ENCODE measurements at regions not wholly inside any gene's neighbourhood (a gene's known extent, or its start where the extent isn't known, plus 50 kb on each side); places are given as distances from the start of the nearest gene placed in this dataset.

GRCh38 chr13:24023073-24023472 lies 125.8 kb upstream of the C1QTNF9B start:
- ATAC-seq (ENCODE audit: low FRiP score in 2 of 2) = no peak
- 93 to 95% methylated on average over 1 of the region's 1 CpG for WGBS, 2 donors

DNA sequence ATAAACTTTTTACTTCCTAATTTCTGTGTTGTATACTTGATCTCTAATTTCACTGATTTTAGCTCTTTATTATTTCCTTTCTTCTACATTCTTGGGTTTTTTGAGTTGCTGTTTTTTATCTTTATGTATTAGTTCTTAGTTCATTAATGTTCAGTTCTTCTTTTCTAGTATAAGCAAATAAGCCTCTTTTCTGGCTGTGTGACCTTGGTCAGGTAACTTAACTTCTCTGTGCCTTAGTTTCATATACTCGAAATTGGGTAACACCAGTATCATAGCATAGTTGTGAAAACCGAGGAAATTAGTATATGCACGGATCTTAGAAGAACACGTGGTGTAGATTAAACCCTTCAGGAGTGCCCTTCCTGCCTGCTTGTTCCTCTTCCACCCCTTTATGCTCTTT lies 130.2 kb upstream of the C1QTNF9B start:
- Histone ChIP-seq H3K27ac (no peak overlapping the region), H3K4me1 (peaks cover 0 to 6% (median 1%) of the 10 kb centered on the region in 4 donors), H3K4me3 (no peak overlapping the region), H3K9me3 (no peaks in the 10 kb centered on the region), H3K36me3 (no peaks in the 10 kb centered on the region), H3K27me3 (no peaks in the 10 kb centered on the region)
- no peak for ATAC-seq (ENCODE audit: low FRiP score in 2 of 2)
- TF ChIP-seq, protein P1, sequence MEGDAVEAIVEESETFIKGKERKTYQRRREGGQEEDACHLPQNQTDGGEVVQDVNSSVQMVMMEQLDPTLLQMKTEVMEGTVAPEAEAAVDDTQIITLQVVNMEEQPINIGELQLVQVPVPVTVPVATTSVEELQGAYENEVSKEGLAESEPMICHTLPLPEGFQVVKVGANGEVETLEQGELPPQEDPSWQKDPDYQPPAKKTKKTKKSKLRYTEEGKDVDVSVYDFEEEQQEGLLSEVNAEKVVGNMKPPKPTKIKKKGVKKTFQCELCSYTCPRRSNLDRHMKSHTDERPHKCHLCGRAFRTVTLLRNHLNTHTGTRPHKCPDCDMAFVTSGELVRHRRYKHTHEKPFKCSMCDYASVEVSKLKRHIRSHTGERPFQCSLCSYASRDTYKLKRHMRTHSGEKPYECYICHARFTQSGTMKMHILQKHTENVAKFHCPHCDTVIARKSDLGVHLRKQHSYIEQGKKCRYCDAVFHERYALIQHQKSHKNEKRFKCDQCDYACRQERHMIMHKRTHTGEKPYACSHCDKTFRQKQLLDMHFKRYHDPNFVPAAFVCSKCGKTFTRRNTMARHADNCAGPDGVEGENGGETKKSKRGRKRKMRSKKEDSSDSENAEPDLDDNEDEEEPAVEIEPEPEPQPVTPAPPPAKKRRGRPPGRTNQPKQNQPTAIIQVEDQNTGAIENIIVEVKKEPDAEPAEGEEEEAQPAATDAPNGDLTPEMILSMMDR (IDR thresholded peaks at IDR 0.05) = no peak
- TF ChIP-seq POLR2A (IDR thresholded peaks at IDR 0.05) (no peak), POLR2AphosphoS5 (IDR thresholded peaks at IDR 0.05) (no peak), EP300 (IDR thresholded peaks at IDR 0.05) (no peak)
- DNase-seq = no peak
- WGBS, 2 donors = 66 to 73% methylated on average over 4 of the region's 4 CpGs

More at GRCh38 chr13:24023073-24023472, 125.8 kb upstream of the C1QTNF9B start:
- DNase-seq = no peak
- no peaks in the 10 kb centered on the region for H3K27me3 ChIP-seq
- no peaks in the 10 kb centered on the region for H3K9me3 ChIP-seq
- H3K36me3 ChIP-seq = no peaks in the 10 kb centered on the region
- H3K4me1 ChIP-seq = peaks cover 0 to 4% (median 0%) of the 10 kb centered on the region in 4 donors
- H3K27ac ChIP-seq = no peak overlapping the region
- no peak overlapping the region for H3K4me3 ChIP-seq
- no peak for TF ChIP-seq POLR2A (IDR thresholded peaks at IDR 0.05)
- TF ChIP-seq, protein P1 (IDR thresholded peaks at IDR 0.05) = no peak
- no peak for TF ChIP-seq POLR2AphosphoS5 (IDR thresholded peaks at IDR 0.05)
- TF ChIP-seq EP300 (IDR thresholded peaks at IDR 0.05) = no peak

DNA sequence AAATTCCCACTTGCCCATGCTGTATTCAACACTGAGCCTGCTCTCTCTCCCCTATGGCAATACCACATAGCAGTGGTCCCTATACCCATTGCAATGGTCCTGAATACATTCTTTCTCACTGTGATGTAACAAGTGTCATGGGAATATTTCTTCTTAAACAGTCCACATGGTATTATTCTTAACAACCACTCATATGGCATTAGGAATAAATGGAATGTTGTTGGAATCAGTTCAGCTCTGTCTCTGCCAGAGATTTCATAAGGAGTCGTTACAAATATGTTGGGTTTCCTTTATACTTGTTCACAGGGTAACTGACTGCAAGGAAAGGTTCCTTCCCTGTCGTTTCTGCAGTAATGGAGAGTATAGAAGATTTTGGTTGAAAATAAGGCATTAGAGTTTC lies 128.3 kb upstream of the SPATA13 start:
- 34 to 50% methylated on average over 2 of the region's 2 CpGs for WGBS, 2 donors
- ATAC-seq (ENCODE audit: low FRiP score in 2 of 2) (peak; percentile 49 to 56), DNase-seq (no peak)
- Histone ChIP-seq H3K36me3 (no peaks in the 10 kb centered on the region), H3K9me3 (no peaks in the 10 kb centered on the region), H3K4me3 (no peak overlapping the region), H3K27ac (no peak overlapping the region), H3K27me3 (no peaks in the 10 kb centered on the region), H3K4me1 (peaks cover 2 to 7% (median 6%) of the 10 kb centered on the region in 4 donors)
- TF ChIP-seq, protein P1 (IDR thresholded peaks at IDR 0.05) = no peak
- TF ChIP-seq EP300 (IDR thresholded peaks at IDR 0.05) = no peak
- TF ChIP-seq POLR2AphosphoS5 (IDR thresholded peaks at IDR 0.05) = no peak
- TF ChIP-seq POLR2A (IDR thresholded peaks at IDR 0.05) = no peak

DNA sequence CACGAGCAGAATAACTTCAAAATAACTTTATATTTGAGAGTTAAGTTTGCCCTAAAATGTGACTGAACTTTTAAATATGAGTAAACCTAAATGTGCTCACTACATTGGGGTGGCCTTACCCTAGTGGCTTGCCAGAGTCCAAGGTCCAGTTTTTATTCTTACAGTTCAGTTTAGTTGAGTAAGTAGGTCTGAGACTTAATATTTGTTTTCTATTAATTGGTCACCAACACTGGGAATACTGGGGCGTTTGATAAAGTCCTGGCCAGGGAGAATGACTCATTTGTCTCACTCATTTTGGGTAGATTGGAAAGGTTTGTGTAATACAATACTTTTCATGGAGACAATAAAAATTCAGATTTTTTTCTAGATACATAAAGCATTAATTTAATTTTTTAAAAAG lies 127.8 kb upstream of the SPATA13 start:
- peak overlapping the region in 2 of 4 donors; percentile 50 to 58 for H3K27ac ChIP-seq
- H3K36me3 ChIP-seq = no peaks in the 10 kb centered on the region
- H3K9me3 ChIP-seq = no peaks in the 10 kb centered on the region
- H3K4me3 ChIP-seq = no peak overlapping the region
- 66 to 69% methylated on average over 2 of the region's 2 CpGs for WGBS, 2 donors
- DNase-seq (no peak), ATAC-seq (ENCODE audit: low FRiP score in 2 of 2) (peak in 1 of 2 donors; percentile 74)
- H3K4me1 ChIP-seq = peaks cover 2 to 7% (median 6%) of the 10 kb centered on the region in 4 donors
- TF ChIP-seq, protein P1 (IDR thresholded peaks at IDR 0.05) = no peak
- TF ChIP-seq POLR2A (IDR thresholded peaks at IDR 0.05) = no peak
- TF ChIP-seq EP300 (IDR thresholded peaks at IDR 0.05) = no peak
- no peak for TF ChIP-seq POLR2AphosphoS5 (IDR thresholded peaks at IDR 0.05)
- H3K27me3 ChIP-seq = no peaks in the 10 kb centered on the region

Measured in upper lobe of left lung (tissue), 6 donors.